Sigmoid colon (tissue), 4 donors: ENCODE measurements at regions not wholly inside any gene's neighbourhood (a gene's known extent, or its start where the extent isn't known, plus 50 kb on each side); places are given as distances from the start of the nearest gene placed in this dataset.

Experiments
- POLR2A ChIP-seq, 2 donors: fragments of 450-650 bp; IDR thresholded peaks; one replicate each; pipeline ENCODE4 v1.6.1; 2016; ENCODE audit warnings: antibody characterized with exemption in 2 of 2, mild to moderate bottlenecking in 2 of 2, moderate library complexity in 2 of 2
- POLR2AphosphoS5 ChIP-seq, 4 donors: sonication (generic); formaldehyde crosslinking; IDR thresholded peaks; one replicate each; pipeline ENCODE4 v1.6.1; 2017; ENCODE audit warnings: antibody characterized with exemption in 4 of 4

- no peak for TF ChIP-seq POLR2AphosphoS5 (IDR thresholded peaks at IDR 0.05)
- TF ChIP-seq POLR2A (IDR thresholded peaks at IDR 0.05): no peak
Observed at GRCh38 chr20:54362283-54362682, 113.1 kb upstream of the DOK5 start.
